ENCODE measurements at regions not wholly inside any gene's neighbourhood (a gene's known extent, or its start where the extent isn't known, plus 50 kb on each side); places are given as distances from the start of the nearest gene placed in this dataset.

GRCh38 chr3:57004229-57004628 is 56.2 kb upstream of the SPATA12 start:
- WGBS, 2 experiments (ENCODE audit: extremely low coverage in 1 of 2, insufficient coverage in 1 of 2, insufficient read length in 1 of 2, insufficient replicate concordance in 2 of 2, low coverage in 1 of 2, low lambda C conversion rate in 2 of 2, missing lambda C conversion rate in 1 of 2): 86% methylated on average over 6 of the region's 6 CpGs; no CpG with 5 or more reads in 1 of the 2 experiments
- H2BK5ac ChIP-seq (ENCODE audit: low read depth, low read length): no peak overlapping the region
- H3K79me1 ChIP-seq (ENCODE audit: low read depth, low read length): no peaks in the 10 kb centered on the region
- no peak overlapping the region for H3K14ac ChIP-seq (ENCODE audit: insufficient read length)
- no peaks in the 10 kb centered on the region for H3K79me2 ChIP-seq (ENCODE audit: control insufficient read depth in 1 of 2, insufficient read depth in 2 of 2, low read length in 2 of 2)
- H4K20me1 ChIP-seq (replicated peaks in 1 of 2; ENCODE audit: control insufficient read depth in 1 of 2, insufficient read depth in 2 of 2, low read length in 2 of 2): no peaks in the 10 kb centered on the region
- FAIRE-seq (no peak), DNase-seq (ENCODE audit: low read depth in 1 of 2, low spot score in 2 of 2) (no peak)
- H3K27ac ChIP-seq (ENCODE audit: low read depth, low read length): no peak overlapping the region
- H4K8ac ChIP-seq (ENCODE audit: extremely low read depth, insufficient read depth, low read length): no peak overlapping the region
- H3K4me1 ChIP-seq (replicated peaks in 1 of 4; ENCODE audit: control insufficient read depth in 3 of 4, insufficient read depth in 4 of 4, low read length in 3 of 4): peaks cover 2 to 8% (median 4%) of the 10 kb centered on the region in 4 experiments; a peak in 3 of 7 replicates
- H3K4me3 ChIP-seq (ENCODE audit: extremely low read depth in 1 of 4, insufficient read depth in 2 of 4, low read depth in 3 of 4, low read length in 4 of 4): no peak overlapping the region
- no peak overlapping the region for H3K23ac ChIP-seq (ENCODE audit: insufficient read length)
- H2BK120ac ChIP-seq (replicated peaks; ENCODE audit: low read depth, low read length): no peak overlapping the region
- H2BK15ac ChIP-seq (ENCODE audit: low read length): no peak overlapping the region
- H2AK5ac ChIP-seq (ENCODE audit: low read depth, low read length): no peak overlapping the region
- H2AFZ ChIP-seq (ENCODE audit: low read length): no peak overlapping the region
- H3K18ac ChIP-seq (ENCODE audit: extremely low read depth, low read length): no peak overlapping the region
- H3K9me3 ChIP-seq (ENCODE audit: insufficient read depth in 2 of 2, low read depth in 1 of 2, low read length in 1 of 2): no peaks in the 10 kb centered on the region
- no peak overlapping the region for H2BK20ac ChIP-seq (ENCODE audit: low read length)
- TF ChIP-seq SRF (IDR thresholded peaks at IDR 0.05; ENCODE audit: low read depth, low read length): no peak
- TF ChIP-seq ATF3 (IDR thresholded peaks at IDR 0.05; ENCODE audit: insufficient read depth, low read depth, low read length): no peak
- no peak for TF ChIP-seq CEBPB (IDR thresholded peaks at IDR 0.05; ENCODE audit: low read depth, low read length)
- no peak for TF ChIP-seq ASH2L (IDR thresholded peaks at IDR 0.05; ENCODE audit: low read length)
- TF ChIP-seq CTCF (IDR thresholded peaks at IDR 0.05; ENCODE audit: control extremely low read depth in 1 of 3, insufficient read depth in 1 of 3, low read depth in 1 of 3, low read length in 3 of 3): no peak
- no peak for TF ChIP-seq ZNF274 (IDR thresholded peaks at IDR 0.05; ENCODE audit: borderline replicate concordance, extremely low read depth, low read length)
- no peak for TF ChIP-seq SIX5 (IDR thresholded peaks at IDR 0.05; ENCODE audit: low read depth, low read length)
- no peak for TF ChIP-seq BACH1 (IDR thresholded peaks at IDR 0.05; ENCODE audit: low read length)
- no peak for TF ChIP-seq TAF7 (optimal IDR thresholded peaks at IDR 0.05; ENCODE audit: borderline replicate concordance, low read depth, low read length)
- no peak for TF ChIP-seq TBP (IDR thresholded peaks at IDR 0.05; ENCODE audit: low read depth, low read length)
- TF ChIP-seq TAF1 (IDR thresholded peaks at IDR 0.05; ENCODE audit: low read depth, low read length): no peak
- TF ChIP-seq GTF2F1 (IDR thresholded peaks at IDR 0.05; ENCODE audit: borderline replicate concordance, low read depth, low read length): no peak
- no peak for TF ChIP-seq POLR2A (IDR thresholded peaks at IDR 0.05; ENCODE audit: control extremely low read depth in 1 of 2, low read depth in 2 of 2, low read length in 2 of 2)
- CTCF ChIA-PET (ENCODE audit: partially characterized antibody): interaction anchor here (0.6 to 6.9 kb wide), 9 partner anchors 7 to 287 kb away, joined by 3 to 63 read pairs (median 7); no protein-coding TSS in a partner anchor
- no peak overlapping the region for H3K4me2 ChIP-seq (ENCODE audit: insufficient read depth in 1 of 2, low read depth in 2 of 2, low read length in 2 of 2)
- H3K9ac ChIP-seq (replicated peaks in 1 of 4; ENCODE audit: extremely low read depth in 1 of 4, low read depth in 3 of 4, low read length in 3 of 4): no peak overlapping the region
- POLR2A ChIA-PET (ENCODE audit: partially characterized antibody): no interaction called here
- H3K27me3 ChIP-seq (replicated peaks in 1 of 4; ENCODE audit: control insufficient read depth in 3 of 4, extremely low read depth in 1 of 4, insufficient read depth in 3 of 4, low read length in 3 of 4): no peaks in the 10 kb centered on the region
- no peak overlapping the region for H3K56ac ChIP-seq (replicated peaks; ENCODE audit: insufficient read length, low read depth, low read length)
- H3K36me3 ChIP-seq (ENCODE audit: control insufficient read depth in 2 of 4, insufficient read depth in 4 of 4, low read length in 3 of 4): no peaks in the 10 kb centered on the region
- no peak overlapping the region for H3K4ac ChIP-seq (replicated peaks; ENCODE audit: insufficient read length, low read depth, low read length)
- H4K91ac ChIP-seq (replicated peaks; ENCODE audit: insufficient read length, low read length): no peak overlapping the region
- H3K23me2 ChIP-seq (ENCODE audit: low read depth, low read length): no peaks in the 10 kb centered on the region; the same call in 1 of the 2 replicates
- no peak overlapping the region for H4K5ac ChIP-seq (ENCODE audit: insufficient read length, low read depth, low read length)
- H2BK12ac ChIP-seq (ENCODE audit: low read depth, low read length): no peak overlapping the region
